DOHH2 (cell line): ENCODE measurements at regions not wholly inside any gene's neighbourhood (a gene's known extent, or its start where the extent isn't known, plus 50 kb on each side); places are given as distances from the start of the nearest gene placed in this dataset.

Experiments used
- CTCF ChIP-seq: fragments of 200-600 bp; sonication (generic); IDR thresholded peaks from one replicate; pipeline ENCODE4 v1.5.1; 2014; ENCODE audit warnings: antibody characterized with exemption, mild to moderate bottlenecking, low read depth, low read length; ENCODE audit not compliant: poor library complexity, severe bottlenecking
- EZH2phosphoT487 ChIP-seq: fragments of 200-600 bp; sonication (generic); IDR thresholded peaks from 2 replicates; pipeline ENCODE4 v1.6.1; 2017; ENCODE audit warnings: borderline replicate concordance, mild to moderate bottlenecking, antibody characterized with exemption, low read length, moderate library complexity, mixed read lengths

DNA sequence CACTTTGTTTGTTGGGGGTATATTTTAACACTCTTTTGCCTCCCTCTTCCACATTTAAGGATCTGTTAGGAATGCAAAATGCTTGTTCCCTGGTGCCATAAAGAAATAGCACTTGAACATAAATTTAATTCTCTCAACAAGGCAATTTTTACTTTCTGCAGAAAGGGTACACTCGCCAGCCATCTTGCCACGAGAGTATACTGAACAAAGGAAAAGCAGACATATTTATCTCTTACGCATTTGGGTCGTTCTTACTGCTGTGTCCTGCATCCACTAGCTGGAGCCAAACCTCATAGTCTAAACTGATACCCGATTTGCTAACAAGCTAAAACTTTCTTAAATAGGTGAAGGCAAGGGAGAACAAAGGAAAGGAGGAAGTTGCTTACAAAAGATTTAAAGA is 129.5 kb downstream of the B3GNT2 start:
- TF ChIP-seq CTCF (no peak), EZH2phosphoT487 (no peak)
